ENCODE measurements at regions not wholly inside any gene's neighbourhood (a gene's known extent, or its start where the extent isn't known, plus 50 kb on each side); places are given as distances from the start of the nearest gene placed in this dataset.

DNA sequence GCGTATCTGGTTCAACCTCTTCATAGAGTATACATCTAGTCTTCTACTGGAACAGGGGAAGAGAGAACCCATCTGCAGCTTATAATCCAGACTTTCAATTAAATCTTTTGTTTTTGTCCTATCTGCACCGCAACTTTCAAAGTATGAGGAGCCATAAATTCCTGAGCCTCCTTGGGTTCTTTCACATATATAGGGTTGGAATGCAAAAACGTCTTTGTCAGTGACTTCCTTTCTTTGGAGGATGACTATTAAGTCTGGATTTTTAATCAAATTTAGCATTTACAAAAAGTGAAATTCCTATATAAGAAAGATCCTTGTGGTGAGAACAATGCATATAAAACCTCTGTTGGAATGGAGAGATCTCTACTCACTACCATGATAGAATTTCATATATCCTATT lies 370.8 kb downstream of the TMEM38B start:
- TF ChIP-seq POLR2A (IDR thresholded peaks at IDR 0.05; ENCODE audit: low read length) (no peak), GATA1 (IDR thresholded peaks at IDR 0.05; ENCODE audit: low read depth, low read length) (no peak)
